OCI-LY7 (cell line): ENCODE measurements at regions not wholly inside any gene's neighbourhood (a gene's known extent, or its start where the extent isn't known, plus 50 kb on each side); places are given as distances from the start of the nearest gene placed in this dataset.

Source experiments
- BruUV-seq: library from RNA; stranded (reverse); fragments of 400-500 nt; replicated peaks from 2 replicates; lab custom pipeline; 2021; lab: Mats Ljungman, UMichigan
- CTCF ChIA-PET: fragments of 300-600 bp; sonication (Branson Sonifier 250); formaldehyde crosslinking; loops from one replicate; lab custom pipeline; 2022; ENCODE audit warnings: antibody characterized with exemption; ENCODE audit not compliant: unreplicated experiment; lab: Charles Lee
- POLR2A ChIA-PET: fragments of 300-600 bp; sonication (Branson Sonifier 250); formaldehyde crosslinking; loops from one replicate; lab custom pipeline; 2022; ENCODE audit warnings: antibody characterized with exemption; lab: Charles Lee
- DNase-seq: peaks from one replicate; pipeline ENCODE4 v3.0.0-alpha.2; 2015; ENCODE audit warnings: low spot score
- H2AFZ ChIP-seq: fragments of 200-600 bp; sonication (generic), shearing (Covaris generic); 2 replicates; pipeline ENCODE4 v1.6.1; 2014; ENCODE audit warnings: mild to moderate bottlenecking, antibody characterized with exemption, low read length, moderate library complexity
- H3K27ac ChIP-seq: fragments of 200-600 bp; sonication (generic); 2 replicates; pipeline ENCODE4 v1.5.1; 2014; ENCODE audit warnings: mixed run types, low read depth, mild to moderate bottlenecking, moderate library complexity, low read length, inconsistent platforms; ENCODE audit not compliant: poor library complexity, severe bottlenecking
- H3K36me3 ChIP-seq: fragments of 200-600 bp; sonication (generic); 2 replicates; pipeline ENCODE4 v1.6.1; 2014; ENCODE audit warnings: mild to moderate bottlenecking, antibody characterized with exemption, low read length, moderate library complexity, mixed read lengths; ENCODE audit not compliant: insufficient read depth
- H3K4me1 ChIP-seq: fragments of 200-600 bp; sonication (generic); 2 replicates; pipeline ENCODE4 v1.5.1; 2014; ENCODE audit warnings: mild to moderate bottlenecking, low read length; ENCODE audit not compliant: insufficient read depth, poor library complexity, severe bottlenecking
- H3K4me2 ChIP-seq: fragments of 200-600 bp; sonication (generic); 2 replicates; pipeline ENCODE4 v1.6.1; 2014; ENCODE audit warnings: mild to moderate bottlenecking, low read length
- H3K4me3 ChIP-seq: fragments of 200-600 bp; sonication (generic); 2 replicates; pipeline ENCODE4 v1.5.1; 2014; ENCODE audit warnings: mild to moderate bottlenecking, low read depth, low read length; ENCODE audit not compliant: poor library complexity, severe bottlenecking
- H3K79me2 ChIP-seq: fragments of 200-600 bp; sonication (generic); 2 replicates; pipeline ENCODE4 v1.6.1; 2016; ENCODE audit warnings: low read depth, mild to moderate bottlenecking, low read length, moderate library complexity, mixed read lengths; ENCODE audit not compliant: insufficient read depth
- H3K9me2 ChIP-seq: fragments of 200-600 bp; sonication (generic); 2 replicates; pipeline ENCODE4 v1.6.1; 2016; ENCODE audit warnings: mild to moderate bottlenecking, low read length, mixed read lengths; ENCODE audit not compliant: insufficient read depth
- H3K9me3 ChIP-seq: fragments of 200-600 bp; sonication (generic); 2 replicates; pipeline ENCODE4 v1.6.1; 2014; ENCODE audit warnings: mild to moderate bottlenecking, mixed run types, low read length, mixed read lengths
- H4K20me1 ChIP-seq: fragments of 200-600 bp; sonication (generic); 2 replicates; pipeline ENCODE4 v1.6.1; 2014; ENCODE audit warnings: mild to moderate bottlenecking, antibody characterized with exemption, low read length, moderate library complexity, mixed read lengths; ENCODE audit not compliant: insufficient read depth
- CTCF ChIP-seq: fragments of 200-600 bp; sonication (generic); conservative IDR thresholded peaks from 2 replicates; pipeline ENCODE4 v1.5.1; 2014; ENCODE audit warnings: mild to moderate bottlenecking, antibody characterized with exemption, low read length, moderate library complexity, mixed read lengths
- EZH2phosphoT487 ChIP-seq: fragments of 200-600 bp; sonication (generic); IDR thresholded peaks from 2 replicates; pipeline ENCODE4 v1.6.1; 2018; ENCODE audit warnings: low read depth, borderline replicate concordance, mild to moderate bottlenecking, mixed run types, antibody characterized with exemption, low read length, moderate library complexity, mixed read lengths
- intact Hi-C: fragments of 100-400 bp; cut with micrococcal nuclease; formaldehyde crosslinking; loops from one replicate; pipeline ENCODE4 v1.10.0; 2022; ENCODE audit not compliant: unreplicated experiment

GRCh38 chr21:16550118-16550517 lies 820.3 kb downstream of the USP25 start:
- no peaks in the 10 kb centered on the region for H4K20me1 ChIP-seq
- H3K9me2 ChIP-seq: no peaks in the 10 kb centered on the region

DNA sequence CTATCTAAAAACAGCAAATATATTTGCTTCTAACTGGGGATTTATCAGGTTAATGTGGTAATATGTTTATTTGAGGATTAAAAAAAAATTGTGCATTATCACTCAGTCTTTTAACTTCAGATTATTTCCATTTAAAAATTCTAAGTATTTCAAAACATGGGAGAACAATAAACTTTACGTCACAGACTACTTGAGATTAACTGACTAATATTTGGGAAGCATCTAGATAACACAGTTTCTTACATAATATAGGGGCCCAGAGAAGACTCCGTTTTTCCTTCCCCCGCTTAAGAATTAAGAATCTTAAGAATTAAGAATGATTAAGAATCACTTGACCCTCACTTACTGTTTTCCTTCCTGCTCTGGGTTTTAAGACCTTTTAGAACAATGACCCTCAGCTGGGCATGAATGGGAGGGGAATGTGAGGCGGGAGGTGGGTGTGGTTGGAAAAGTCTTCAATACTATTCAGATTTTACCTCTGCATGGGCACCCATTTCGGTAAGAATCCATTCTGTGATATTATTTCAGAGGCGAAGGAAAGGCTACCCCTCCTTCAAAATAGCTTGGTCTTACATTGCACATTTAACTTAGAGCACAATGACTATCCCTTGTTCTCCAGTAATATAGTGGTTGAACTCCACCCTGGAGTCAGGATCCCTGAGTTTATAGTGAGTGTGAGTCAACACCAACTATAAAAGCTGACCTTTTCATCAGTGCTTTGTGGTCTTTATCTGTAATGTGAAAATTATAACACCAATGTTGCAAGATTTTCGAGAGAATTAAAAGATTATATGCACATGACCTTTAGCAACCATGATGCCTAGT lies 821.3 kb downstream of the USP25 start:
- H4K20me1 ChIP-seq: no peaks in the 10 kb centered on the region
- ChIA-PET CTCF (no interaction called here), POLR2A (no interaction called here)
- H3K4me3 ChIP-seq: no peak overlapping the region
- H3K4me2 ChIP-seq: no peak overlapping the region
- no peaks in the 10 kb centered on the region for H3K4me1 ChIP-seq
- TF ChIP-seq EZH2phosphoT487 (no peak), CTCF (no peak)
- no peak for DNase-seq
- intact Hi-C loops: no loop called here
- no peaks in the 10 kb centered on the region for H3K79me2 ChIP-seq
- no peaks in the 10 kb centered on the region for H3K9me3 ChIP-seq
- H2AFZ ChIP-seq: no peak overlapping the region
- no TSS peak for BruUV-seq
- no peaks in the 10 kb centered on the region for H3K36me3 ChIP-seq
- H3K9me2 ChIP-seq: no peaks in the 10 kb centered on the region
- no peak overlapping the region for H3K27ac ChIP-seq

More at GRCh38 chr21:16550118-16550517, 820.3 kb downstream of the USP25 start:
- CTCF ChIA-PET: no interaction called here
- H3K4me2 ChIP-seq: no peak overlapping the region
- no peak overlapping the region for H2AFZ ChIP-seq
- no peaks in the 10 kb centered on the region for H3K36me3 ChIP-seq
- H3K27ac ChIP-seq: no peak overlapping the region
- TF ChIP-seq CTCF: no peak
- TF ChIP-seq EZH2phosphoT487: no peak
- POLR2A ChIA-PET: no interaction called here
- intact Hi-C loops: no loop called here
- H3K79me2 ChIP-seq: no peaks in the 10 kb centered on the region
- no peaks in the 10 kb centered on the region for H3K4me1 ChIP-seq
- no peak for DNase-seq
- no TSS peak for BruUV-seq
- H3K9me3 ChIP-seq: no peaks in the 10 kb centered on the region
- H3K4me3 ChIP-seq: no peak overlapping the region

- no peaks in the 10 kb centered on the region for H3K36me3 ChIP-seq
- H2AFZ ChIP-seq: no peak overlapping the region
- no peak overlapping the region for H3K27ac ChIP-seq
- intact Hi-C loops: no loop called here
- no peaks in the 10 kb centered on the region for H4K20me1 ChIP-seq
- no TSS peak for BruUV-seq
- H3K9me2 ChIP-seq: no peaks in the 10 kb centered on the region
- ChIA-PET CTCF (no interaction called here), POLR2A (no interaction called here)
- no peaks in the 10 kb centered on the region for H3K9me3 ChIP-seq
- H3K4me1 ChIP-seq: no peaks in the 10 kb centered on the region
- no peaks in the 10 kb centered on the region for H3K79me2 ChIP-seq
- TF ChIP-seq CTCF (no peak), EZH2phosphoT487 (no peak)
- no peak for DNase-seq
- H3K4me3 ChIP-seq: no peak overlapping the region
- no peak overlapping the region for H3K4me2 ChIP-seq
Measured at GRCh38 chr21:16552880-16553279, 823.1 kb downstream of the USP25 start.
